Thyroid gland (tissue), 4 donors: ENCODE measurements at regions not wholly inside any gene's neighbourhood (a gene's known extent, or its start where the extent isn't known, plus 50 kb on each side); places are given as distances from the start of the nearest gene placed in this dataset.

Source experiments
- POLR2A ChIP-seq, 2 donors: fragments of 450-650 bp; IDR thresholded peaks; one replicate each; pipeline ENCODE4 v1.6.1; 2017; ENCODE audit warnings: antibody characterized with exemption in 2 of 2, mild to moderate bottlenecking in 2 of 2, moderate library complexity in 1 of 2
- TF ChIP-seq, protein P1 (sequence below), 6 experiments: fragments of 200-600 bp in 3 of 6; fragments of 450-650 bp in 3 of 6; sonication (generic) in 3 of 6; IDR thresholded peaks; one replicate each; pipeline ENCODE4 v1.5.1; 2016 to 2019; ENCODE audit warnings: antibody characterized with exemption in 6 of 6, mild to moderate bottlenecking in 2 of 6, inconsistent platforms in 1 of 6, moderate library complexity in 1 of 6

- TF ChIP-seq, protein P1, sequence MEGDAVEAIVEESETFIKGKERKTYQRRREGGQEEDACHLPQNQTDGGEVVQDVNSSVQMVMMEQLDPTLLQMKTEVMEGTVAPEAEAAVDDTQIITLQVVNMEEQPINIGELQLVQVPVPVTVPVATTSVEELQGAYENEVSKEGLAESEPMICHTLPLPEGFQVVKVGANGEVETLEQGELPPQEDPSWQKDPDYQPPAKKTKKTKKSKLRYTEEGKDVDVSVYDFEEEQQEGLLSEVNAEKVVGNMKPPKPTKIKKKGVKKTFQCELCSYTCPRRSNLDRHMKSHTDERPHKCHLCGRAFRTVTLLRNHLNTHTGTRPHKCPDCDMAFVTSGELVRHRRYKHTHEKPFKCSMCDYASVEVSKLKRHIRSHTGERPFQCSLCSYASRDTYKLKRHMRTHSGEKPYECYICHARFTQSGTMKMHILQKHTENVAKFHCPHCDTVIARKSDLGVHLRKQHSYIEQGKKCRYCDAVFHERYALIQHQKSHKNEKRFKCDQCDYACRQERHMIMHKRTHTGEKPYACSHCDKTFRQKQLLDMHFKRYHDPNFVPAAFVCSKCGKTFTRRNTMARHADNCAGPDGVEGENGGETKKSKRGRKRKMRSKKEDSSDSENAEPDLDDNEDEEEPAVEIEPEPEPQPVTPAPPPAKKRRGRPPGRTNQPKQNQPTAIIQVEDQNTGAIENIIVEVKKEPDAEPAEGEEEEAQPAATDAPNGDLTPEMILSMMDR (IDR thresholded peaks at IDR 0.05): no peak
- TF ChIP-seq POLR2A (IDR thresholded peaks at IDR 0.05): no peak
Measured at GRCh38 chrX:115437841-115438595, 123.0 kb upstream of the PLS3 start.
